SK-N-SH (cell line): ENCODE measurements at regions not wholly inside any gene's neighbourhood (a gene's known extent, or its start where the extent isn't known, plus 50 kb on each side); places are given as distances from the start of the nearest gene placed in this dataset.

Experiments used
- CTCF ChIA-PET: fragments of 300-600, 350-600 bp; formaldehyde crosslinking; extraction: SDS; loops from one replicate; lab custom pipeline; 2021; lab: Yijun Ruan, JAX
- POLR2A ChIA-PET: fragments of 350-600 bp; sonication (Branson Sonifier 250); formaldehyde crosslinking; extraction: SDS; loops from one replicate; lab custom pipeline; 2020; ENCODE audit warnings: antibody characterized with exemption, inconsistent platforms; lab: Yijun Ruan, JAX
- DNase-seq: peaks from one replicate; pipeline ENCODE4 v3.0.0; 2012
- H2AFZ ChIP-seq: fragments of 200-600 bp; sonication (generic); 2 replicates; pipeline ENCODE4 v1.8.1; 2016; ENCODE audit warnings: antibody characterized with exemption, mild to moderate bottlenecking, low read depth
- H3F3A ChIP-seq: fragments of 200-600 bp; sonication (generic); replicated peaks from 2 replicates; pipeline ENCODE3; 2016; ENCODE audit warnings: antibody characterized with exemption, mild to moderate bottlenecking; ENCODE audit not compliant: insufficient read depth
- H3K27ac ChIP-seq, 2 experiments: fragments of 200-500 bp in 1 of 2; fragments of 200-600 bp in 1 of 2; sonication (Bioruptor generic) in 1 of 2; sonication (generic), shearing (Covaris generic) in 1 of 2; 2 replicates each; pipeline versions ENCODE4 v1.5.1 to v1.6.1; 2014 to 2016; ENCODE audit warnings: low read depth in 2 of 2, inconsistent platforms in 1 of 2, low read length in 1 of 2, mild to moderate bottlenecking in 1 of 2, mixed read lengths in 1 of 2
- H3K27me3 ChIP-seq: fragments of 200-600 bp; sonication (generic), shearing (Covaris generic); 2 replicates; pipeline ENCODE4 v1.6.1; 2016; ENCODE audit warnings: mixed run types; ENCODE audit not compliant: insufficient read depth
- H3K36me3 ChIP-seq, 2 experiments: fragments of 200-500 bp in 1 of 2; fragments of 200-600 bp in 1 of 2; sonication (Bioruptor generic) in 1 of 2; sonication (generic) in 1 of 2; replicated peaks in 1 of 2; 2 replicates each; pipeline versions ENCODE3 to v1.5.1; 2014 to 2016; ENCODE audit warnings: low read length in 1 of 2, mild to moderate bottlenecking in 1 of 2; ENCODE audit not compliant: insufficient read depth in 2 of 2, control insufficient read depth in 1 of 2
- H3K4me1 ChIP-seq, 2 experiments: fragments of 200-500 bp in 1 of 2; fragments of 200-600 bp in 1 of 2; sonication (Bioruptor generic) in 1 of 2; sonication (generic), shearing (Covaris generic) in 1 of 2; 2 replicates each; pipeline versions ENCODE4 v1.5.1 to v1.6.1; 2014 to 2016; ENCODE audit warnings: low read depth in 1 of 2, low read length in 1 of 2, mixed run types in 1 of 2; ENCODE audit not compliant: insufficient read depth in 2 of 2, control insufficient read depth in 1 of 2
- H3K4me2 ChIP-seq: fragments of 200-600 bp; sonication (generic), shearing (Covaris generic); 2 replicates; pipeline ENCODE4 v1.6.1; 2017; ENCODE audit warnings: mixed run types
- H3K4me3 ChIP-seq, 2 experiments: fragments of 200-500 bp in 1 of 2; fragments of 200-600 bp in 1 of 2; sonication (Bioruptor generic) in 1 of 2; sonication (generic), shearing (Covaris generic) in 1 of 2; 2 replicates each; pipeline versions ENCODE4 v1.5.1 to v1.8.1; 2014 to 2016; ENCODE audit warnings: low read depth in 2 of 2, inconsistent platforms in 1 of 2, low read length in 1 of 2, mild to moderate bottlenecking in 1 of 2, mixed read lengths in 1 of 2, moderate library complexity in 1 of 2
- H3K79me2 ChIP-seq: fragments of 200-600 bp; sonication (generic); 2 replicates; pipeline ENCODE4 v1.8.1; 2017; ENCODE audit warnings: mild to moderate bottlenecking; ENCODE audit not compliant: insufficient read depth
- H3K9ac ChIP-seq: fragments of 200-600 bp; sonication (generic); 2 replicates; pipeline ENCODE4 v1.6.1; 2017; ENCODE audit warnings: mixed run types
- H3K9me2 ChIP-seq: fragments of 200-600 bp; sonication (generic); 2 replicates; pipeline ENCODE4 v1.6.1; 2017; ENCODE audit warnings: mixed run types
- H3K9me3 ChIP-seq: fragments of 200-600 bp; sonication (generic); 2 replicates; pipeline ENCODE4 v1.6.1; 2017; ENCODE audit warnings: mixed run types, mild to moderate bottlenecking, moderate library complexity
- H4K20me1 ChIP-seq: fragments of 200-600 bp; sonication (generic); 2 replicates; pipeline ENCODE4 v1.6.1; 2017; ENCODE audit warnings: mild to moderate bottlenecking, mixed run types; ENCODE audit not compliant: insufficient read depth
- CHD2 ChIP-seq: fragments of 150-350 bp; IDR thresholded peaks from 2 replicates; pipeline ENCODE4 v1.6.1; 2018; ENCODE audit warnings: low read length; ENCODE audit not compliant: partially characterized antibody
- EZH2phosphoT487 ChIP-seq: fragments of 200-600 bp; sonication (generic); IDR thresholded peaks from 2 replicates; pipeline ENCODE4 v1.6.1; 2017; ENCODE audit warnings: low read depth, mixed run types, mild to moderate bottlenecking, antibody characterized with exemption, moderate library complexity, borderline replicate concordance
- FOXM1 ChIP-seq: IDR thresholded peaks from 2 replicates; pipeline ENCODE4 v1.4.0; 2012; ENCODE audit warnings: low read depth, mild to moderate bottlenecking
- NFIC ChIP-seq: IDR thresholded peaks from 2 replicates; pipeline ENCODE4 v1.4.0; 2012; ENCODE audit warnings: borderline replicate concordance
- RFX5 ChIP-seq: IDR thresholded peaks from 2 replicates; pipeline ENCODE4 v1.6.1; 2012; ENCODE audit warnings: mild to moderate bottlenecking, improper control_type of control experiment, low read length
- RXRA ChIP-seq: IDR thresholded peaks from 2 replicates; pipeline ENCODE4 v1.4.0; 2012; ENCODE audit warnings: low read depth, mild to moderate bottlenecking, borderline replicate concordance
- SMC3 ChIP-seq: IDR thresholded peaks from 2 replicates; pipeline ENCODE4 v1.6.1; 2012; ENCODE audit warnings: low read depth, low read length, improper control_type of control experiment
- USF2 ChIP-seq: fragments of 150-350 bp; IDR thresholded peaks from 2 replicates; pipeline ENCODE4 v1.6.1; 2017; ENCODE audit warnings: antibody characterized with exemption, low read length, low read depth, borderline replicate concordance
- WGBS: methylation state at CpG from one replicate; pipeline ENCODE4 v1.1.6; 2017; ENCODE audit warnings: low lambda C conversion rate; 5-methylcytosine and 5-hydroxymethylcytosine counted together
- TF ChIP-seq, protein P1 (sequence below): IDR thresholded peaks from 2 replicates; pipeline ENCODE4 v1.4.0; 2012; ENCODE audit warnings: low read depth, borderline replicate concordance
- TF ChIP-seq, protein P2 (sequence below): fragments of 150-350 bp; IDR thresholded peaks from 2 replicates; pipeline ENCODE4 v1.6.1; 2016; ENCODE audit warnings: mild to moderate bottlenecking, low read depth, low read length
- TF ChIP-seq, protein P3 (sequence below): IDR thresholded peaks from 2 replicates; pipeline ENCODE4 v1.6.1; 2012; ENCODE audit warnings: mild to moderate bottlenecking, low read depth, low read length, moderate library complexity

DNA sequence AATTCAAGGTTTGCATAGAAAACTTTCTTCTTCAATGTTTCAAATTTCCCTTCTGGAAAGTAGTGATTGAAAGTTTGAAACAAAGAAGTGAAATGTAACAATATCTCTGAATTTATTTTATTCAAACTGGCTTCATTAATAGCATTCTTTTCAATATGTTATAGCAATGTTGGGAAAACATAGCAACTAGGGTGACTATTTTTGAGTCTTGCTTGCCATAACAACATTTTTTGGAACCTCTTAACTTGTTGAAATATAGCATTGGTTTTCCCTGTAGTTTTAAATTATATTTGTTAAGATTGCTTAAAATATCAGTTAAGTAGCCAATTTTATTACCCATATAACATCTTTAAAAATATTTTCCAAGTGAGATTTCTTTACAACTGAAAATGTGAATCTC, 141.7 kb upstream of the OSR1 start:
- H3K4me3 ChIP-seq, result no peak overlapping the region
- DNase-seq, result no peak
- H3K4me1 ChIP-seq, result no peaks in the 10 kb centered on the region
- H3K4me2 ChIP-seq, result no peak overlapping the region
- no peak for TF ChIP-seq EZH2phosphoT487
- TF ChIP-seq SMC3, result no peak
- H3K27me3 ChIP-seq, result peaks cover 5% of the 10 kb centered on the region; the same call in 1 of the 2 replicates
- CTCF ChIA-PET, result interaction anchor here (1.1 kb wide), 1 partner anchor 30 kb away, joined by 3 read pairs; no protein-coding TSS in a partner anchor
- H3K9me3 ChIP-seq, result no peaks in the 10 kb centered on the region
- no peak overlapping the region for H3K9ac ChIP-seq
- H3K36me3 ChIP-seq, result no peaks in the 10 kb centered on the region
- no peak overlapping the region for H2AFZ ChIP-seq
- H3K27ac ChIP-seq, result no peak overlapping the region
- H4K20me1 ChIP-seq, result no peaks in the 10 kb centered on the region
- no peaks in the 10 kb centered on the region for H3K9me2 ChIP-seq
- POLR2A ChIA-PET, result no interaction called here
- H3F3A ChIP-seq, result no peaks in the 10 kb centered on the region
- H3K79me2 ChIP-seq, result no peaks in the 10 kb centered on the region

DNA sequence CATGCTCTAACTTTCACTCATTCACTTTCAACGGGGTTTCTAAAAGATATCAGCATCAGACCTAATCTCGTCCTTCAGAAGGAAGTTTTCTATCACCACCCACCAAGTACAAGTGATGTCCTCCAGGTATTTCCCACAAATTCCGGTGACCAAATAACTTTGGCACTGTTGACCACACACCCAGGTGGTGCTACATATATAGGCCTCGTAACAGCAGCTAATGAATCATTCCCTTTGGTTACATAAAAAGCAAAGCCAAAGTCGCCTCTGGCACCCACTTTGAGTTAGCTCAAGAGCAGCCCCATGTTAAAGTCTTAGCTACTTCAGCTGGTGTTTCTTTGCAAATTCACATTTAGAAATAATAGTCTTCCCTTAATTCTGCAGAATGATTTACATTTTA, 138.2 kb upstream of the OSR1 start:
- POLR2A ChIA-PET, result no interaction called here
- Histone ChIP-seq H3K9me3 (no peaks in the 10 kb centered on the region), H3K4me3 (no peak overlapping the region), H2AFZ (no peak overlapping the region), H3K9me2 (no peaks in the 10 kb centered on the region), H3K27me3 (no peaks in the 10 kb centered on the region; the same call in 1 of the 2 replicates), H3K4me1 (no peaks in the 10 kb centered on the region), H4K20me1 (no peaks in the 10 kb centered on the region), H3K9ac (no peak overlapping the region), H3K36me3 (no peaks in the 10 kb centered on the region), H3F3A (no peaks in the 10 kb centered on the region)
- WGBS, result 16% methylated on average over 5 of the region's 5 CpGs
- TF ChIP-seq RFX5 (no peak), FOXM1 (no peak), SMC3 (no peak), USF2 (no peak), CHD2 (no peak), EZH2phosphoT487 (no peak), NFIC (no peak), RXRA (no peak)
- TF ChIP-seq, protein P1, sequence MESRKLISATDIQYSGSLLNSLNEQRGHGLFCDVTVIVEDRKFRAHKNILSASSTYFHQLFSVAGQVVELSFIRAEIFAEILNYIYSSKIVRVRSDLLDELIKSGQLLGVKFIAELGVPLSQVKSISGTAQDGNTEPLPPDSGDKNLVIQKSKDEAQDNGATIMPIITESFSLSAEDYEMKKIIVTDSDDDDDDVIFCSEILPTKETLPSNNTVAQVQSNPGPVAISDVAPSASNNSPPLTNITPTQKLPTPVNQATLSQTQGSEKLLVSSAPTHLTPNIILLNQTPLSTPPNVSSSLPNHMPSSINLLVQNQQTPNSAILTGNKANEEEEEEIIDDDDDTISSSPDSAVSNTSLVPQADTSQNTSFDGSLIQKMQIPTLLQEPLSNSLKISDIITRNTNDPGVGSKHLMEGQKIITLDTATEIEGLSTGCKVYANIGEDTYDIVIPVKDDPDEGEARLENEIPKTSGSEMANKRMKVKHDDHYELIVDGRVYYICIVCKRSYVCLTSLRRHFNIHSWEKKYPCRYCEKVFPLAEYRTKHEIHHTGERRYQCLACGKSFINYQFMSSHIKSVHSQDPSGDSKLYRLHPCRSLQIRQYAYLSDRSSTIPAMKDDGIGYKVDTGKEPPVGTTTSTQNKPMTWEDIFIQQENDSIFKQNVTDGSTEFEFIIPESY, result no peak
- TF ChIP-seq, protein P2, sequence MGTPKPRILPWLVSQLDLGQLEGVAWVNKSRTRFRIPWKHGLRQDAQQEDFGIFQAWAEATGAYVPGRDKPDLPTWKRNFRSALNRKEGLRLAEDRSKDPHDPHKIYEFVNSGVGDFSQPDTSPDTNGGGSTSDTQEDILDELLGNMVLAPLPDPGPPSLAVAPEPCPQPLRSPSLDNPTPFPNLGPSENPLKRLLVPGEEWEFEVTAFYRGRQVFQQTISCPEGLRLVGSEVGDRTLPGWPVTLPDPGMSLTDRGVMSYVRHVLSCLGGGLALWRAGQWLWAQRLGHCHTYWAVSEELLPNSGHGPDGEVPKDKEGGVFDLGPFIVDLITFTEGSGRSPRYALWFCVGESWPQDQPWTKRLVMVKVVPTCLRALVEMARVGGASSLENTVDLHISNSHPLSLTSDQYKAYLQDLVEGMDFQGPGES, result no peak
- TF ChIP-seq, protein P3, sequence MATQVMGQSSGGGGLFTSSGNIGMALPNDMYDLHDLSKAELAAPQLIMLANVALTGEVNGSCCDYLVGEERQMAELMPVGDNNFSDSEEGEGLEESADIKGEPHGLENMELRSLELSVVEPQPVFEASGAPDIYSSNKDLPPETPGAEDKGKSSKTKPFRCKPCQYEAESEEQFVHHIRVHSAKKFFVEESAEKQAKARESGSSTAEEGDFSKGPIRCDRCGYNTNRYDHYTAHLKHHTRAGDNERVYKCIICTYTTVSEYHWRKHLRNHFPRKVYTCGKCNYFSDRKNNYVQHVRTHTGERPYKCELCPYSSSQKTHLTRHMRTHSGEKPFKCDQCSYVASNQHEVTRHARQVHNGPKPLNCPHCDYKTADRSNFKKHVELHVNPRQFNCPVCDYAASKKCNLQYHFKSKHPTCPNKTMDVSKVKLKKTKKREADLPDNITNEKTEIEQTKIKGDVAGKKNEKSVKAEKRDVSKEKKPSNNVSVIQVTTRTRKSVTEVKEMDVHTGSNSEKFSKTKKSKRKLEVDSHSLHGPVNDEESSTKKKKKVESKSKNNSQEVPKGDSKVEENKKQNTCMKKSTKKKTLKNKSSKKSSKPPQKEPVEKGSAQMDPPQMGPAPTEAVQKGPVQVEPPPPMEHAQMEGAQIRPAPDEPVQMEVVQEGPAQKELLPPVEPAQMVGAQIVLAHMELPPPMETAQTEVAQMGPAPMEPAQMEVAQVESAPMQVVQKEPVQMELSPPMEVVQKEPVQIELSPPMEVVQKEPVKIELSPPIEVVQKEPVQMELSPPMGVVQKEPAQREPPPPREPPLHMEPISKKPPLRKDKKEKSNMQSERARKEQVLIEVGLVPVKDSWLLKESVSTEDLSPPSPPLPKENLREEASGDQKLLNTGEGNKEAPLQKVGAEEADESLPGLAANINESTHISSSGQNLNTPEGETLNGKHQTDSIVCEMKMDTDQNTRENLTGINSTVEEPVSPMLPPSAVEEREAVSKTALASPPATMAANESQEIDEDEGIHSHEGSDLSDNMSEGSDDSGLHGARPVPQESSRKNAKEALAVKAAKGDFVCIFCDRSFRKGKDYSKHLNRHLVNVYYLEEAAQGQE, result no peak
- TF ChIP-seq, all 33 proteins: peak for 0
- CTCF ChIA-PET, result no interaction called here
- DNase-seq, result no peak
- no peak overlapping the region for H3K4me2 ChIP-seq
- no peak overlapping the region for H3K27ac ChIP-seq
- H3K79me2 ChIP-seq, result no peaks in the 10 kb centered on the region
